ENCODE measurements at regions not wholly inside any gene's neighbourhood (a gene's known extent, or its start where the extent isn't known, plus 50 kb on each side); places are given as distances from the start of the nearest gene placed in this dataset.
A peak's percentile ranks its signal among the peaks of the same experiment; 100 is the strongest.

- no peak for TF ChIP-seq CTCF (IDR thresholded peaks at IDR 0.05; ENCODE audit: insufficient read depth, low read length)
- peak; percentile 34 for DNase-seq (ENCODE audit: low read depth)
- H3K4me3 ChIP-seq (ENCODE audit: low read depth, low read length) = no peak overlapping the region
These were observed 882.0 kb downstream of the LTN1 start for GRCh38 chr21:28110716-28111115.

- no peak for TF ChIP-seq CTCF (IDR thresholded peaks at IDR 0.05; ENCODE audit: insufficient read depth, low read length)
- H3K4me3 ChIP-seq (ENCODE audit: low read depth, low read length) = no peak overlapping the region
- DNase-seq (ENCODE audit: low read depth) = no peak
These were observed 882.6 kb downstream of the LTN1 start for GRCh38 chr21:28110074-28110473.

- H3K4me3 ChIP-seq (ENCODE audit: low read depth, low read length) = no peak overlapping the region
- DNase-seq (ENCODE audit: low read depth) = no peak
- TF ChIP-seq CTCF (IDR thresholded peaks at IDR 0.05; ENCODE audit: insufficient read depth, low read length) = no peak
These were observed 886.2 kb downstream of the LTN1 start for GRCh38 chr21:28106370-28106890.

- no peak overlapping the region for H3K4me3 ChIP-seq (ENCODE audit: low read depth, low read length)
- no peak for TF ChIP-seq CTCF (IDR thresholded peaks at IDR 0.05; ENCODE audit: insufficient read depth, low read length)
- DNase-seq (ENCODE audit: low read depth) = no peak
These were observed 888.3 kb downstream of the LTN1 start for GRCh38 chr21:28104346-28104745.

GRCh38 chr21:28100366-28100765 is 892.3 kb downstream of the LTN1 start:
- no peak overlapping the region for H3K4me3 ChIP-seq (ENCODE audit: low read depth, low read length)
- TF ChIP-seq CTCF (IDR thresholded peaks at IDR 0.05; ENCODE audit: insufficient read depth, low read length) = no peak
- no peak for DNase-seq (ENCODE audit: low read depth)

- DNase-seq (ENCODE audit: low read depth) = peak; percentile 93
- TF ChIP-seq CTCF (IDR thresholded peaks at IDR 0.05; ENCODE audit: insufficient read depth, low read length) = no peak
- no peak overlapping the region for H3K4me3 ChIP-seq (ENCODE audit: low read depth, low read length)
These were observed 893.5 kb downstream of the LTN1 start for GRCh38 chr21:28099001-28099705.

- no peak for DNase-seq (ENCODE audit: low read depth)
- TF ChIP-seq CTCF (IDR thresholded peaks at IDR 0.05; ENCODE audit: insufficient read depth, low read length) = no peak
- H3K4me3 ChIP-seq (ENCODE audit: low read depth, low read length) = peak overlapping the region; percentile 66
These were observed 901.2 kb downstream of the LTN1 start for GRCh38 chr21:28091466-28091865.
